K562 (cell line): ENCODE measurements at regions not wholly inside any gene's neighbourhood (a gene's known extent, or its start where the extent isn't known, plus 50 kb on each side); places are given as distances from the start of the nearest gene placed in this dataset.

Experiments used
- CREM ChIP-seq: IDR thresholded peaks from 2 replicates; pipeline ENCODE4 v1.6.1; 2014; ENCODE audit warnings: antibody characterized with exemption, low read depth
- FOXK1 ChIP-seq: sonication (generic); formaldehyde crosslinking; IDR thresholded peaks from 2 replicates; pipeline ENCODE4 v1.8.0; 2022; ENCODE audit warnings: missing genetic modification reagents, mild to moderate bottlenecking, borderline replicate concordance
- MTF1 ChIP-seq: fragments of 250-450 bp; sonication (Bioruptor Pico); IDR thresholded peaks from 2 replicates; pipeline ENCODE4 v1.9.0; 2021; ENCODE audit warnings: moderate library complexity, mild to moderate bottlenecking, inconsistent platforms, borderline replicate concordance
- POLR2A ChIP-seq: fragments of 450-650 bp; conservative IDR thresholded peaks from 2 replicates; pipeline ENCODE4 v1.6.1; 2016
- SPI1 ChIP-seq: IDR thresholded peaks from 2 replicates; pipeline ENCODE4 v1.6.1; 2011; ENCODE audit warnings: low read depth, low read length, control low read depth, borderline replicate concordance
- TSC22D4 ChIP-seq: fragments of 450-650 bp; IDR thresholded peaks from 2 replicates; pipeline ENCODE4 v1.6.1; 2016; ENCODE audit warnings: missing genetic modification characterization, missing biosample characterization, control low read depth
- TF ChIP-seq, protein P1 (sequence below), 3 experiments: IDR thresholded peaks in 2 of 3; conservative IDR thresholded peaks in 1 of 3; 2 replicates each; pipeline ENCODE4 v1.5.1; 2011 to 2012; ENCODE audit warnings: low read length in 3 of 3, mild to moderate bottlenecking in 3 of 3, control low read depth in 2 of 3, improper control_type of control experiment in 1 of 3, inconsistent platforms in 1 of 3, low read depth in 1 of 3, mixed read lengths in 1 of 3, moderate library complexity in 1 of 3; ENCODE audit not compliant: insufficient read depth in 2 of 3

GRCh38 chr2:817336-818015 is 133.2 kb upstream of the SNTG2 start:
- TF ChIP-seq, protein P1, sequence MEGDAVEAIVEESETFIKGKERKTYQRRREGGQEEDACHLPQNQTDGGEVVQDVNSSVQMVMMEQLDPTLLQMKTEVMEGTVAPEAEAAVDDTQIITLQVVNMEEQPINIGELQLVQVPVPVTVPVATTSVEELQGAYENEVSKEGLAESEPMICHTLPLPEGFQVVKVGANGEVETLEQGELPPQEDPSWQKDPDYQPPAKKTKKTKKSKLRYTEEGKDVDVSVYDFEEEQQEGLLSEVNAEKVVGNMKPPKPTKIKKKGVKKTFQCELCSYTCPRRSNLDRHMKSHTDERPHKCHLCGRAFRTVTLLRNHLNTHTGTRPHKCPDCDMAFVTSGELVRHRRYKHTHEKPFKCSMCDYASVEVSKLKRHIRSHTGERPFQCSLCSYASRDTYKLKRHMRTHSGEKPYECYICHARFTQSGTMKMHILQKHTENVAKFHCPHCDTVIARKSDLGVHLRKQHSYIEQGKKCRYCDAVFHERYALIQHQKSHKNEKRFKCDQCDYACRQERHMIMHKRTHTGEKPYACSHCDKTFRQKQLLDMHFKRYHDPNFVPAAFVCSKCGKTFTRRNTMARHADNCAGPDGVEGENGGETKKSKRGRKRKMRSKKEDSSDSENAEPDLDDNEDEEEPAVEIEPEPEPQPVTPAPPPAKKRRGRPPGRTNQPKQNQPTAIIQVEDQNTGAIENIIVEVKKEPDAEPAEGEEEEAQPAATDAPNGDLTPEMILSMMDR (IDR thresholded peaks at IDR 0.05 in 2 of 3, conservative IDR thresholded peaks at IDR 0.05 in 1 of 3; ENCODE audit: insufficient read depth in 2 of 3, low read depth in 1 of 3, low read length in 3 of 3), result no peak
- TF ChIP-seq POLR2A, result no peak
- TF ChIP-seq CREM, result no peak
- TF ChIP-seq SPI1, result no peak
- no peak for TF ChIP-seq TSC22D4 (tag)
- no peak for TF ChIP-seq FOXK1 (CRISPR knock-in tag)
- no peak for TF ChIP-seq MTF1 (CRISPR knock-in tag)
